Activated gamma-delta T cell treated with anti-CD3 and anti-CD28 coated beads, Interleukin-2, amount 50 U/mL, for 16 hours (primary cell): ENCODE measurements at regions not wholly inside any gene's neighbourhood (a gene's known extent, or its start where the extent isn't known, plus 50 kb on each side); places are given as distances from the start of the nearest gene placed in this dataset.
"Not testable (repeated sequence)": the region's sequence is repeated elsewhere in the genome, so short reads cannot be mapped to it uniquely, and the experiment has no call there.

Experiments used
- DNase-seq: peaks from one replicate; pipeline ENCODE4 v3.0.0-alpha.2; 2020; ENCODE audit warnings: low read depth

DNA sequence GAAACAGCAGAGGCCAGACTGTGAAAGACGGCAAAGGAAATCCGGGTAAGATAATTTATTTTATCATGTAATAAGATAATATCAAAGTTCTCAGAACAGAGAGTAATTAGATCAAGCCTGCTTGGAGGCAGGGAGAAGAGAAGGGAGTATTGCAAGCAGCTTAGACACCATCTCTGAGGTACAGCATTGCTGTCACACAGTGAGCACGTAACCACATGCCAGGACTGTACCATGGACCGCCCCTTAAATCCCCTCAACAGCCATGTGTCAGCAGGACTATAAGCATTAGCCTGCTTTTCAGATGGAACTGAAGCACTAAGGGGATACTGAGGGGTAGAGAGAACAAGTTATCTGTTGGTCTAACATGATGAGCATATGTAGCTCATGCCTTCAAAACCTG is 141.5 kb downstream of the C6orf118 start:
- DNase-seq: no peak

DNA sequence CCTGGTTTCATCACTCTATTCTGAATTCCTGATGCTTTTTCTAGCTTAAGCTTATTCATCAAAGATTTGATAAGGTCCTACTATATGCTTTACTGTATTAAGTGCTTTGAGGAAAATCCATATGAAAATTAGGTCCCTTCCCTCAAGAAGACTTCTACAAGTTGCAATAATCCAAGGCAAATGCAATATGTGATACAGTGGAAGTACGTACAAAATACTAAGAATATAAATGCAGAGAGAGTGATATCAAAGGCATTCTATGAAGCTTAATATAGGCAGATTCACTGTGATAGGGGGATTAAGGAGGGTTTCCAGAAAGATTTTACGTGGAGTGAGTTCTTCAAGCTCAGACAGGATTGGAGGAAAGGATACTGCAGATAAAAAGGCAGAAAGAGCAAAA is 142.1 kb downstream of the C6orf118 start:
- DNase-seq: no peak

- DNase-seq: no peak
Measured at GRCh38 chr6:165163519-165163918, 145.9 kb downstream of the C6orf118 start.

DNA sequence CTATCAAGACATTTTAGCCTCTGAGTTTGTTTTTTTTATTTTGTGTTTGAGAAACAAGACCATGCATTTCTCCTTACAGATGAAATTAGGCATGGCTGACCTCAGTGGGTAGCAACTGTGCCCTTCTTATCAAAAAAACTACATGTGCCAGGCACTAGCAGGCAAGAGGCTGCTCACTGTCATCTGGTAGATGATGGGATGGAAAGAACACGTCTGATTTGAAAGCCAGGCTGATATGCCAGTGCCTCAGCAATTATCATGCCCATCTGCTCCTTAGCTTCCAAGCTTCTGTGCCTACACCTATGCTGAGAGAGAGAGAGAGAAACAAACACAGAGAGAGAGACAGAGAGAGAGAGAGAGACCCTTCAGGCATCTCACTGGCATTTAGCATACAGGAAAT is 149.9 kb downstream of the C6orf118 start:
- DNase-seq: no peak

DNA sequence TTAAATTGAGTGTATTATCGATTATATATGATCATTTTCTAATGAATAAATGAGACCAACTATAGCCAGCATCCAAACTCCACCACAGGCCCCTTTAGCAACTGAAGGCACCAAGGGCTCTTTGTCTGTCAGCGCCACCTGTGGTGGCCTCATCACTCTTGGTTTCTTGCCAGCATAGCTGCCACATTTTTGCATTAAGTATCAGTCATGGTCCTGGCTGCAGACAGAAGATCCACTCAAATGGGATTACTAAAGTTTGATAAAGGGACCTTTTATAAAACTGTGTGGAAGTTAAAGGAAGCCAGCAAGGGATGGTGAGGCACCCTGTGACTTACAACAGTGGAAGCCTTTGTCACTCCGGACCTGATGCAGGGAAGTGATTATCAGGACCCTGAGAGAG is 162.9 kb downstream of the C6orf118 start:
- DNase-seq: no peak

DNA sequence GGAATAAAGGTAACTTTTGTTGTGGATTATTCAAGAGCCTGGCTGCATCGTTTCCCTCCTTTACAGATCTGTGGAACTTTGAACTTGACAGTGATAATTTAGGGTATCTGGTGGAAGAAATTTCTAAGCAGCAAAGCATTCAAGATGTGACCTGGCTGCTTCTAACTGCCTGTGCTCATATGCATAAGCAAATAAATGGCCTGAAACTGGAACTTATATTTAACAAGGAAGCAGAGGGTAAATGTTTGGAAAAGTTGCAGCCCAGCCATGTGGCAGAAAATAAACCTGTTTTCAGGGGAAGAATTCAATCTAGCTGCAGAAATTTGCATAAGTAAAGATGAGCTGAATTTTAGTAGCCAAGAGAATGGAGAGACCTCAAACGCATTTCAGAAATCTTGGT is 173.5 kb downstream of the C6orf118 start:
- no peak for DNase-seq

DNA sequence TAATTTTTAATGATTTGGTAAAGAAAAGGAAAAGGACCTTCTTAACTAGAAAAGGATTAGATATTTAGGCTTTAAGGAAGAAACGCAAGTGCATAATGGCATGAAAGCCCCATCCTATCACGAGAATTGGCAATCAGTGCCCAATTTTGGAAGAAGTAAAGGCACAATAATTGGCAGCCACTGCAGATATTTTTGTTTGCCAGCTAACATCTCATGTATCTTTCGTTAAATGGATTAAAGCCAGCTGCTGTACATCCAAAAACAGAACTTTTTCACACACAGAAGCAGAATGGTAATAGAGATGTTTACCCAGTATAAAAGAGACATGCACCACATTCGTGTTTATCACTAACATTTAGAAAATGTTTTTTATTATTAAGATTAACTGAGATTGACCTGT is 180.3 kb downstream of the C6orf118 start:
- DNase-seq: no peak

DNA sequence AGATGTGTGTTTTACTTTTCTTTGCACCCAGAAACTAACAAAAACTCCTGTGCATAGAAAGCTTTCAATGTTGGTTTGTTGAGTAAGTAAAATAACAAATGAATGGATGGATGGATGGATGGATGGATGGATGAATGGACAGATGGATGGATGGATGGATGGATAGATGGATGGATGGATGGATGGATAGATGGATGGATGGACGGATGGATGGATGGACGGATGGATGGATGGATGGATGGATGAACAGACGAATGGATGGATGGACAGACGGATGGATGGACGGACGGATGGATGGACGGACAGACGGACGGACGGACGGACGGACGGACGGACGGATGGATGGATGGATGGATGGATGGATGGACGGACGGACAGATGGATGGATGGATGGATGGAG is 181.7 kb downstream of the C6orf118 start:
- DNase-seq: not testable (repeated sequence)

DNA sequence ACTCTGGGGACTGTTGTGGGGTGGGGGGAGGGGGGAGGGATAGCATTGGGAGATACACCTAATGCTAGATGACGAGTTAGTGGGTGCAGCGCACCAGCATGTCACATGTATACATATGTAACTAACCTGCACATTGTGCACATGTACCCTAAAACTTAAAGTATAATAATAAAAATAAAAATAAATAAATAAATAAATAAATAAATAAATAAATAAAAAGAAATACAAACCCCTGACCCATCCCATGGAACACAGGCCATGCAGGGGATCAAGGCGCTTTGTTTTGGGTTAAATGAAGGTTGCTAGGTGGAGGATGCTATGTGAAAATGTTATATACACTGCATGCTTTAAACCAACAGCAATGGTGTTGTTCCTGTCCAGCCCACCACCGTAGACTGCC is 184.7 kb downstream of the C6orf118 start:
- DNase-seq: not testable (repeated sequence)

DNA sequence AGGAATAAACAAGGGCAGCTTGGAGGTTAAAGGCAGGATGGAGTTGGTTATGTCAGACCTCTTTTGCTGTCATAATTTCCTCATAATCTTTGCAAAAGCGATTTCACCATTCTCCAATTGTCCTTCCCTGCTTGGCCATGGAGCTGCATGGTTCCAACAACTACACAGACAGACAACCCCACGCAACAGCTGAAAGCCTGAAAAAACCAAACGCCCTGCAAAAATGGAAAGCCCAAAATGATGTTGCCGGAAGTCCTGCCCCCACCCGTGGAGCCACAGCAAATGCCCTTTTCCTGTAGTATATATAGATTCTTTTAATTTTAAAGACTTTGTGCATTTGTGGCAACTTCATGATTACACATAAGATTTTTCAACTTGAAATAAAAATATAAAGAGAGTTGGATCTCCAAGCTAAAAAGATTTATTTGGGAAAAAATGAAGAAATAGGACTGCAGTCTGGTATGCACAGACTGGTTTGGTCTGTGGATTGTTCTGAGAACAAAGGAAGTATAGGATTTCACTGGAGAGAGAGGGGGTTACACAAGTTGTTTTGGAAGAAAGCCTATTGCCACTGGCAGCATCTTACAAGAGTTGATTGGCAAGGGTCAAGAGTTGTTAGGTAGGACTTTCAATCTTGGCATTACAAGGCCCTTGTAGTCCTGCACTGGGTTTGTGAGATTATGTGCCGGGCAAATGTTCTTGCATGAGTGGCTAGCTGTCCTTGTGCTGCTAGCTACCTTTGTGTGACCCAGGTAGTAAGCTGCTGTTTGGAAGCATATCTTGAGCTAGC is 190.0 kb downstream of the C6orf118 start:
- no peak for DNase-seq

- DNase-seq: no peak
Measured at GRCh38 chr6:165118736-165119135, 190.7 kb downstream of the C6orf118 start.

GRCh38 chr6:165117806-165118205 is 191.6 kb downstream of the C6orf118 start:
- DNase-seq: no peak

DNA sequence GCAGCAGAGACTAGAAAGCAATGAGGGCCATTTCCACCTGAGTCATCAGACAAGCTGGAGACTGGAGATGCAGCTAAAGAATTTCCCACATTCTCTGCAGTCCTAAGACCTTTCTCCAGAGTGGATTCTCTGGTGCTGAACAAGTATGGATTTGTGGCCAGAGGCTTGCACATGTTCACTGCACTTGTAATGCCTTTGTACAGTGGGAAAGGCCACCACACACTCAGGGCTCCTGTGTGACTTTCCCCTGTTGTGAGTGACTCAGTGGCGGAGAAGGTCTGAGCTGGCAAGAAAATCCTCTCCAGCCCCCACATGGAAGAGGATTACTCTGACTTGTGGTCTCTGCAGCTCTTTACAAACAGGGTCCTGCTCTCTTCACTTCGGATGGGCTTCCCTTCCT is 192.3 kb downstream of the C6orf118 start:
- no peak for DNase-seq

- DNase-seq: no peak
Measured at GRCh38 chr6:165110860-165111259, 198.5 kb downstream of the C6orf118 start.

DNA sequence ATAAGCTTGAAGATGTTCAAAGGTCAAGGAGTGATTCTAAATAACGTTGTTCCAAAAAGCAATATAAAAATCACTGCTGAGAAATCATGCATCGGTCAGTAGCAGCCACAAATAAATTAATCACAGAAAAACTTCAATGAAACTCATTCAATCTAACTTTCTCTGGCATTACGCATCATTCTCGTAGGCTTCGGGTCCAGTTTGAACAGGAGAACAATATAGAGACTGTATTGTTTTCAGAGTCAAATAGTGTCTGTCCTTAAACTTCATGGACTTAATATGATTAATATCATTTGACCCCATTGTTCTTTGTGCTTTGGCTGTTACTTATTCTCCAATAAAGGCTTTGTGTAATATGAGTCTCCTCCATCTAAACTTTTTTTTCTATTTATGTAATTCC is 200.4 kb downstream of the C6orf118 start:
- DNase-seq: no peak

DNA sequence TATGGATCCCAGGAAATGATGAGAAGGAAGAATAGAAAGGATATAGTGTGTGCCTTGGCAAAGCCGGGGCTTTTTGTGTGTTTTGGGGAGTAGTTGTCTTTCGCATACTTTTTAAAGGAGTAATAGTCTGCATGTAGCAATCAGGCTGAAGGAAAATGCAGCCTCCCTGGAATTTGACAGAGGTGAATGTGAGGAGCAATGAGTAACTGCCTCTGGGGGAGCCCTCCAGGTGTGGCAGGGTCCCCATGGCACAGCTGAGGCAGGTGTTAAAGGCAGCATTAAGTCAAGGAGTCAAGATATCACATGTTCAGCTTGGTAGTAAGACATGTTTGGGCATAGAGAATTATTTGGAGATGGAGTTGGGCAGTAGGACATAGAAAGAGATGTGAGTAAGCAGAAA is 203.1 kb downstream of the C6orf118 start:
- DNase-seq: no peak

DNA sequence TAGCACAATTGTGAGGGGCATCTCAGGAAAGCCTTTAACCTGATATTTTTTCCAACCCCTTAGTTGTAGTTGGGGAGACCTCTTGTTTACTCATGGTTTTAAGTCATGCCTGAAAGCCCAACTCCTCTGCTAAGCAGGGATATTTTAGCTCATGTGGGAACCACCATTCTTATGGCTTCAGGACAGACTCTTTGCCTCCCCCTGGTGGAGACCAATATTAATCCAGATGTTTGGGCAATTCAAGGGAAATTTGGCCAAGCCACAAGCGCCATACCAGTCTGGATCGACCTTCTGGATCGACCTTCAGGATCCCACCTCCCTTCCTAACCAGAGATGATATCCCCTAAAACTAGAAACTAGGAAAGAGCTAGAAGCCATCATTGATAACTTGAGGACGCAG is 211.2 kb downstream of the C6orf118 start:
- no peak for DNase-seq

DNA sequence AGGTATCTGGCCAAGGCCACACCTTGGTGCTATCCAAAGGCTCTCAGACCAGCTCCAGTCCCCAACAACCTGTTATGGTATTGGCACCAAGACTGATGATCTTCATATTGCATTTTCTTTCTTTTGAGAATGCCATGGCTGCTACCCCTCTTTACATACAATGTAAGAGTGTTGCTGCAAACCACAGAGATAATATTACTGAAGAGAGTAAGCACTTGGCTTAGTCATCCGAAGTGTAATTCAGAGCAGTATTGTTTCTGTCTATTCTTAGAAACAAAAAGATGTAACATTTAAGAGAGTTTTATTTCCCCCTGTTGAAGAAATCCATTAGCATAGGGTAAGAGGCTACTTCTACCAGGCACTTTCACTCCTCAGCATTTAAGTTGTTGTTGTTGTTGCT is 212.5 kb downstream of the C6orf118 start:
- no peak for DNase-seq

- no peak for DNase-seq
Measured at GRCh38 chr6:165096209-165096608, 213.2 kb downstream of the C6orf118 start.

GRCh38 chr6:165092881-165093595 is 216.4 kb downstream of the C6orf118 start:
- no peak for DNase-seq

DNA sequence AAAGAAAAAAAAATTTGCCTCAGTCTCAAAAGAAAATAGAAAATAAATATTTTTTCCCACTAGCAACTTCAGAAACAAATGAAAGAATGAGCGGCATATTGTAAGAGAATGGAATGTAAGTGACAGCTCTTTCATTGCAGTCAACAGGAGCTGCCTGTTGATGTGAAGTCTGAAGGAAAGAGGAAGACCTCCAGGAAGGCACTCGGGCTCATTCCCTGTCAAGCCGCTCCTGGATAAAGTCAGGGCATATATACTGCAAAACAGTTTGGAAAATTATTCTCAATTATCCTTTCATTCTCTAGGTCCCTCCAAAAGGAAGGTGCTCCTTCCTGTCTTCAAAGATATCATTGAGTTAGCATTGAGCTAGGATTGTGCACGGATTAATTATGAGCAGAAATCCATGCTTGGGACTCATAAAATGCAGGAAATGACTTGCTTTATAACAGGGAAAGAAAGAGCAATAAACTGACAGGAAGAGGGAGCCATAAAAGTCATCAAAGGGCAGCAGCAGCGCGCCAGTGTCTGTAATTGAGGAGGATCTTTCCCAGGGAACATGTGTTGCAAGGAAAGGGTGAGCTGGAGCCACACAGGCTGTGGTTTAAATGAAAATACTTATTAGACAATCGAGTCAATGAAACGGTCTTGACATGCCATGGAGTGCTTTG is 218.2 kb downstream of the C6orf118 start:
- no peak for DNase-seq

- no peak for DNase-seq
Measured at GRCh38 chr6:165090242-165090641, 219.2 kb downstream of the C6orf118 start.

DNA sequence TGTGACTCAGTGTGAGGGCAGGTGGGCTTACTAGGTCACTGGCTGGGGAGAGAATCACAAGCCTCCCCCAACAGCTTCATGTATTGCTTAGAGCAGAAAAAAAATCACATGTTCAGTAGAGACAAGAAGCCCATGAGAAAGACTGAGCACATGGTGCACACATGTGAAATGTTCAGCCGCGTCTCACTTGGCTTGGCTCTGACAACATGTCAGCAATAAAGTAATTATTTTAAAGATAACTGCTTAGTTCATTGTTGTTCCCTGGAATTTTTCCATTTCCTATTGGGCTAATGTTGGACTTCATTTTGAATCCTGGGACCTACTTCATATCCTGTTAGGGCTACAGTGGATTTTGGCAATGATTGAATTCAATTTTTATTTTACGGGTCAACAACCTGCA is 222.6 kb downstream of the C6orf118 start:
- no peak for DNase-seq
